ENCODE measurements at regions not wholly inside any gene's neighbourhood (a gene's known extent, or its start where the extent isn't known, plus 50 kb on each side); places are given as distances from the start of the nearest gene placed in this dataset.

DNA sequence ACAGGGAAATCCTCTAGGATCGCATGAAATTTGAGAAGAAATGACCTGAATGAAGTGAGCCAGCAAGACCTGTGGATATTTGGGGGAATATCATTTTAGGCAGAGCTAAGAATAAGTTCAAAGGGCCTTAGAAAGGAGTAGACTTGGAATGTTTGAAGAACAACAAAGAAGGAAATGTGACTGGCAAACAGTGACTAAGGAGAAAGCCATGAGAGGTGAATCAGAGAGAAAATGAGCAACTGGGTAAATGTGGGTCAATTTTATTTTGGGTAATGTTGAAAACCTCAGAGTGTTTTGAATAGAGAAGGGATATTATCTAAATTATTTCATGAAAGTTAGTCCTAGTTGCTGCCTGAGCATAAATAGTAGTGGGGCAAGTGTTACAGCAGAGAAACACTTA is 672.8 kb downstream of the LMO4 start (continued):
- TF ChIP-seq, protein P1, sequence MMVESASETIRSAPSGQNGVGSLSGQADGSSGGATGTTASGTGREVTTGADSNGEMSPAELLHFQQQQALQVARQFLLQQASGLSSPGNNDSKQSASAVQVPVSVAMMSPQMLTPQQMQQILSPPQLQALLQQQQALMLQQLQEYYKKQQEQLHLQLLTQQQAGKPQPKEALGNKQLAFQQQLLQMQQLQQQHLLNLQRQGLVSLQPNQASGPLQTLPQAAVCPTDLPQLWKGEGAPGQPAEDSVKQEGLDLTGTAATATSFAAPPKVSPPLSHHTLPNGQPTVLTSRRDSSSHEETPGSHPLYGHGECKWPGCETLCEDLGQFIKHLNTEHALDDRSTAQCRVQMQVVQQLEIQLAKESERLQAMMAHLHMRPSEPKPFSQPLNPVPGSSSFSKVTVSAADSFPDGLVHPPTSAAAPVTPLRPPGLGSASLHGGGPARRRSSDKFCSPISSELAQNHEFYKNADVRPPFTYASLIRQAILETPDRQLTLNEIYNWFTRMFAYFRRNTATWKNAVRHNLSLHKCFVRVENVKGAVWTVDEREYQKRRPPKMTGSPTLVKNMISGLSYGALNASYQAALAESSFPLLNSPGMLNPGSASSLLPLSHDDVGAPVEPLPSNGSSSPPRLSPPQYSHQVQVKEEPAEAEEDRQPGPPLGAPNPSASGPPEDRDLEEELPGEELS (CRISPR knock-in tag; IDR thresholded peaks at IDR 0.05) = no peak
- no peak for TF ChIP-seq CREB1 (CRISPR knock-in tag; IDR thresholded peaks at IDR 0.05)
- TF ChIP-seq ZBTB21 (CRISPR knock-in tag; IDR thresholded peaks at IDR 0.05; ENCODE audit: borderline replicate concordance) = no peak
- TF ChIP-seq TEAD4 (CRISPR knock-in tag; IDR thresholded peaks at IDR 0.05) = no peak
- TF ChIP-seq ZNF219 (CRISPR knock-in tag; IDR thresholded peaks at IDR 0.05; ENCODE audit: borderline replicate concordance) = no peak
- TF ChIP-seq ETV6 (CRISPR knock-in tag; IDR thresholded peaks at IDR 0.05) = no peak
- no peak for TF ChIP-seq MYBL2 (CRISPR knock-in tag; IDR thresholded peaks at IDR 0.05)

DNA sequence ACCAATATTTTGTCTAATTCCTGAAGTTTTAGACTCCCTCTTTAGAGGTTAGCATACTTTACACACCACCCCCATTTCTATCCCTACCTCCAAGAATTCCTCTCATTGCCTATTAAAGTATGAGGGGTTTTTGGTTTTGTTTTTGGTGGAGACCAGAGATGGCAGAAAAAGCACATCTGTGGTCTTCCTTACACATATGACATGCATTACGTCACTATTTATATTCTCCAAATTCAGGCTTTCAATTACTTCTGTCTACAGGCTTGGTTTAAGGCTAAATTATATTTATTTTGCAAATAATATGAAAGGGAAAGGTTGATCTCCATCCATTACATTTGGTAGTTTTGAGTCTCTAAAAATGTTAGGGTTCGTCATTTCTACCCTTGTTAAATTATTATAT is 674.6 kb downstream of the LMO4 start:
- no peaks in the 10 kb centered on the region for H3K9me3 Mint-ChIP-seq
- ChIA-PET CTCF (no interaction called here), POLR2A (no interaction called here)
- ATAC-seq (no peak), DNase-seq (ENCODE audit: low spot score) (no peak)
- H3K27ac Mint-ChIP-seq = no peak overlapping the region
- H3K4me3 Mint-ChIP-seq = no peak overlapping the region
- no peaks in the 10 kb centered on the region for H3K27me3 Mint-ChIP-seq (ENCODE audit: low read depth)
- H3K36me3 Mint-ChIP-seq = no peaks in the 10 kb centered on the region
- no peaks in the 10 kb centered on the region for H3K4me1 Mint-ChIP-seq
- no peak for TF ChIP-seq FOXK1 (CRISPR knock-in tag; IDR thresholded peaks at IDR 0.05)
- TF ChIP-seq ZNF396 (CRISPR knock-in tag; IDR thresholded peaks at IDR 0.05; ENCODE audit: borderline replicate concordance) = no peak
- TF ChIP-seq CREM (CRISPR knock-in tag; IDR thresholded peaks at IDR 0.05) = no peak
- TF ChIP-seq ZNF263 (CRISPR knock-in tag; IDR thresholded peaks at IDR 0.05; ENCODE audit: low read depth) = no peak
- TF ChIP-seq, protein P2, sequence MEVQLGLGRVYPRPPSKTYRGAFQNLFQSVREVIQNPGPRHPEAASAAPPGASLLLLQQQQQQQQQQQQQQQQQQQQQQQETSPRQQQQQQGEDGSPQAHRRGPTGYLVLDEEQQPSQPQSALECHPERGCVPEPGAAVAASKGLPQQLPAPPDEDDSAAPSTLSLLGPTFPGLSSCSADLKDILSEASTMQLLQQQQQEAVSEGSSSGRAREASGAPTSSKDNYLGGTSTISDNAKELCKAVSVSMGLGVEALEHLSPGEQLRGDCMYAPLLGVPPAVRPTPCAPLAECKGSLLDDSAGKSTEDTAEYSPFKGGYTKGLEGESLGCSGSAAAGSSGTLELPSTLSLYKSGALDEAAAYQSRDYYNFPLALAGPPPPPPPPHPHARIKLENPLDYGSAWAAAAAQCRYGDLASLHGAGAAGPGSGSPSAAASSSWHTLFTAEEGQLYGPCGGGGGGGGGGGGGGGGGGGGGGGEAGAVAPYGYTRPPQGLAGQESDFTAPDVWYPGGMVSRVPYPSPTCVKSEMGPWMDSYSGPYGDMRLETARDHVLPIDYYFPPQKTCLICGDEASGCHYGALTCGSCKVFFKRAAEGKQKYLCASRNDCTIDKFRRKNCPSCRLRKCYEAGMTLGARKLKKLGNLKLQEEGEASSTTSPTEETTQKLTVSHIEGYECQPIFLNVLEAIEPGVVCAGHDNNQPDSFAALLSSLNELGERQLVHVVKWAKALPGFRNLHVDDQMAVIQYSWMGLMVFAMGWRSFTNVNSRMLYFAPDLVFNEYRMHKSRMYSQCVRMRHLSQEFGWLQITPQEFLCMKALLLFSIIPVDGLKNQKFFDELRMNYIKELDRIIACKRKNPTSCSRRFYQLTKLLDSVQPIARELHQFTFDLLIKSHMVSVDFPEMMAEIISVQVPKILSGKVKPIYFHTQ (CRISPR knock-in tag; IDR thresholded peaks at IDR 0.05) = no peak

DNA sequence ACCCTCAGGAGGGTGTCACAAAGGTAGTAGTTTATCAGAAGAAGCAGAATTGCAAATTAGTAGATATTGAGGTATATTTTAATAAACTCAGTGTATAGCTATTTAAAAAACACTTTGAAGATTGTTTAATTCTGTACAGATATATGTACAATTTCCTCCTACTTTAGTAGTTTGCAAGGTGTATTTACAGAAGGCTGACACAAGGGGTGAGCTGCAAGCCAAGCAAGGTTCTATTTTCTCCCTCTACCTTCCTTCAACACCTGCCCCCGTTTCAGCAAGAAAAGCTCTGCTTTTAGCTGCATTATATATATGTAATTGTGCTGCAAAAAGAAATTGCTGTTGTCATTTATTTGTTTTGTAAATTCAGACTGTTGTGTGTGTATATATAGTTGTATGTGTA is 674.2 kb upstream of the PKN2 start:
- DNase-seq (ENCODE audit: low spot score) (no peak), ATAC-seq (peak; percentile 43; the same call in 1 of the 2 replicates)
- TF ChIP-seq SMAD3 (CRISPR knock-in tag; IDR thresholded peaks at IDR 0.05; ENCODE audit: borderline replicate concordance) (no peak), TEAD4 (CRISPR knock-in tag; IDR thresholded peaks at IDR 0.05) (no peak), ESRRA (CRISPR knock-in tag; IDR thresholded peaks at IDR 0.05; ENCODE audit: borderline replicate concordance) (no peak), CREB1 (CRISPR knock-in tag; IDR thresholded peaks at IDR 0.05) (no peak), JAZF1 (CRISPR knock-in tag; IDR thresholded peaks at IDR 0.05) (no peak), TEAD1 (CRISPR knock-in tag; IDR thresholded peaks at IDR 0.05) (no peak), ZNF671 (CRISPR knock-in tag; IDR thresholded peaks at IDR 0.05) (no peak), NFYB (CRISPR knock-in tag; conservative IDR thresholded peaks at IDR 0.05; ENCODE audit: low read depth) (no peak), FOXP1 (CRISPR knock-in tag; IDR thresholded peaks at IDR 0.05; ENCODE audit: borderline replicate concordance) (no peak), CREM (CRISPR knock-in tag; IDR thresholded peaks at IDR 0.05) (no peak)
- TF ChIP-seq, protein P3, sequence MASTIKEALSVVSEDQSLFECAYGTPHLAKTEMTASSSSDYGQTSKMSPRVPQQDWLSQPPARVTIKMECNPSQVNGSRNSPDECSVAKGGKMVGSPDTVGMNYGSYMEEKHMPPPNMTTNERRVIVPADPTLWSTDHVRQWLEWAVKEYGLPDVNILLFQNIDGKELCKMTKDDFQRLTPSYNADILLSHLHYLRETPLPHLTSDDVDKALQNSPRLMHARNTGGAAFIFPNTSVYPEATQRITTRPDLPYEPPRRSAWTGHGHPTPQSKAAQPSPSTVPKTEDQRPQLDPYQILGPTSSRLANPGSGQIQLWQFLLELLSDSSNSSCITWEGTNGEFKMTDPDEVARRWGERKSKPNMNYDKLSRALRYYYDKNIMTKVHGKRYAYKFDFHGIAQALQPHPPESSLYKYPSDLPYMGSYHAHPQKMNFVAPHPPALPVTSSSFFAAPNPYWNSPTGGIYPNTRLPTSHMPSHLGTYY (CRISPR knock-in tag; IDR thresholded peaks at IDR 0.05) = no peak
- TF ChIP-seq, protein P1 (CRISPR knock-in tag; IDR thresholded peaks at IDR 0.05) = no peak
- no peaks in the 10 kb centered on the region for H3K4me1 Mint-ChIP-seq
- H3K36me3 Mint-ChIP-seq = no peaks in the 10 kb centered on the region
- ChIA-PET POLR2A (no interaction called here), CTCF (interaction anchor here (1.2 kb wide), 1 partner anchor 51 kb away, joined by 7 read pairs; no protein-coding TSS in a partner anchor)
- H3K4me3 Mint-ChIP-seq = no peak overlapping the region
- H3K9me3 Mint-ChIP-seq = no peaks in the 10 kb centered on the region
- H3K27ac Mint-ChIP-seq = no peak overlapping the region
- H3K27me3 Mint-ChIP-seq (ENCODE audit: low read depth) = no peaks in the 10 kb centered on the region; the same call in 1 of the 2 replicates
